OCI-LY1 (cell line): ENCODE measurements at regions not wholly inside any gene's neighbourhood (a gene's known extent, or its start where the extent isn't known, plus 50 kb on each side); places are given as distances from the start of the nearest gene placed in this dataset.

Source experiments
- H2AFZ ChIP-seq: fragments of 200-600 bp; sonication (generic), shearing (Covaris generic); 2 replicates; pipeline ENCODE4 v1.6.0; 2014; ENCODE audit warnings: antibody characterized with exemption, mild to moderate bottlenecking, low read length
- H3F3A ChIP-seq: fragments of 200-600 bp; sonication (generic), shearing (Covaris generic); 2 replicates; pipeline ENCODE4 v1.6.0; 2014; ENCODE audit warnings: mild to moderate bottlenecking, antibody characterized with exemption, low read length, moderate library complexity; ENCODE audit not compliant: insufficient read depth
- H3K27ac ChIP-seq: fragments of 200-600 bp; sonication (generic); 2 replicates; pipeline ENCODE4 v1.5.1; 2014; ENCODE audit warnings: low read length, mixed run types, mild to moderate bottlenecking, low read depth; ENCODE audit not compliant: poor library complexity, severe bottlenecking
- H3K27me3 ChIP-seq: fragments of 200-600 bp; sonication (generic); 2 replicates; pipeline ENCODE4 v1.6.0; 2014; ENCODE audit warnings: antibody characterized with exemption, mild to moderate bottlenecking, low read length, moderate library complexity; ENCODE audit not compliant: insufficient read depth
- H3K36me3 ChIP-seq: fragments of 200-600 bp; sonication (generic); 2 replicates; pipeline ENCODE4 v1.6.1; 2014; ENCODE audit warnings: mild to moderate bottlenecking, antibody characterized with exemption, low read length, moderate library complexity, mixed read lengths; ENCODE audit not compliant: insufficient read depth
- H3K4me1 ChIP-seq: fragments of 200-600 bp; sonication (generic); 2 replicates; pipeline ENCODE4 v1.5.1; 2014; ENCODE audit warnings: mild to moderate bottlenecking, low read length, moderate library complexity; ENCODE audit not compliant: insufficient read depth, severe bottlenecking
- H3K4me2 ChIP-seq: fragments of 200-600 bp; sonication (generic), shearing (Covaris generic); 2 replicates; pipeline ENCODE4 v1.6.1; 2014; ENCODE audit warnings: low read length
- H3K4me3 ChIP-seq: fragments of 200-600 bp; sonication (generic); 2 replicates; pipeline ENCODE4 v1.5.1; 2014; ENCODE audit warnings: low read length, low read depth, mild to moderate bottlenecking, mixed read lengths; ENCODE audit not compliant: poor library complexity, severe bottlenecking
- H3K79me2 ChIP-seq: fragments of 200-600 bp; shearing (Covaris generic); 2 replicates; pipeline ENCODE4 v1.6.1; 2016; ENCODE audit warnings: mixed run types, low read length, mixed read lengths; ENCODE audit not compliant: insufficient read depth
- H3K9ac ChIP-seq: fragments of 200-600 bp; sonication (generic), shearing (Covaris generic); 2 replicates; pipeline ENCODE4 v1.6.1; 2014; ENCODE audit warnings: mild to moderate bottlenecking, low read length, mixed read lengths
- H3K9me2 ChIP-seq: fragments of 200-600 bp; sonication (generic), shearing (Covaris generic); 2 replicates; pipeline ENCODE4 v1.6.1; 2014; ENCODE audit warnings: low read depth, mild to moderate bottlenecking, low read length, mixed read lengths
- H3K9me3 ChIP-seq: fragments of 200-600 bp; shearing (Covaris generic); 2 replicates; pipeline ENCODE4 v1.6.1; 2014; ENCODE audit warnings: low read length, mixed read lengths
- H4K20me1 ChIP-seq: fragments of 200-600 bp; sonication (generic), shearing (Covaris generic); 2 replicates; pipeline ENCODE4 v1.6.0; 2016; ENCODE audit warnings: mild to moderate bottlenecking, low read length; ENCODE audit not compliant: insufficient read depth
- CTCF ChIP-seq: fragments of 200-600 bp; sonication (generic), shearing (Covaris generic); IDR thresholded peaks from 2 replicates; pipeline ENCODE4 v1.5.1; 2017; ENCODE audit warnings: mild to moderate bottlenecking, antibody characterized with exemption, low read length, moderate library complexity, mixed read lengths
- EZH2 ChIP-seq: fragments of 200-600 bp; sonication (generic), shearing (Covaris generic); IDR thresholded peaks from 2 replicates; pipeline ENCODE4 v1.8.0; 2017; ENCODE audit warnings: borderline replicate concordance, mixed run types, mild to moderate bottlenecking, antibody characterized with exemption, low read length, moderate library complexity, mixed read lengths

- Histone ChIP-seq H3K36me3 (no peaks in the 10 kb centered on the region), H3K27ac (no peak overlapping the region), H3K9ac (no peak overlapping the region), H3K79me2 (no peaks in the 10 kb centered on the region), H3K4me3 (no peak overlapping the region), H3K9me3 (no peaks in the 10 kb centered on the region), H3K9me2 (no peaks in the 10 kb centered on the region), H3K27me3 (peaks cover 14% of the 10 kb centered on the region; the same call in 1 of the 2 replicates), H4K20me1 (no peaks in the 10 kb centered on the region), H3F3A (no peaks in the 10 kb centered on the region), H2AFZ (no peak overlapping the region), H3K4me2 (no peak overlapping the region), H3K4me1 (no peaks in the 10 kb centered on the region)
- TF ChIP-seq EZH2 = no peak
Observed at GRCh38 chr3:194830978-194831377, 145.3 kb downstream of the FAM43A start.

GRCh38 chr3:194832346-194833104 lies 146.8 kb downstream of the FAM43A start:
- Histone ChIP-seq H3K36me3 (no peaks in the 10 kb centered on the region), H3K27ac (no peak overlapping the region), H3K9me3 (no peaks in the 10 kb centered on the region), H3K9me2 (no peaks in the 10 kb centered on the region), H3K79me2 (no peaks in the 10 kb centered on the region), H3K4me2 (no peak overlapping the region), H3K27me3 (peaks cover 12% of the 10 kb centered on the region; the same call in 1 of the 2 replicates), H3F3A (no peaks in the 10 kb centered on the region), H3K4me1 (no peaks in the 10 kb centered on the region), H3K9ac (no peak overlapping the region), H3K4me3 (no peak overlapping the region), H4K20me1 (no peaks in the 10 kb centered on the region), H2AFZ (no peak overlapping the region)
- TF ChIP-seq CTCF = no peak
- TF ChIP-seq EZH2 = no peak

- H3K4me1 ChIP-seq = no peaks in the 10 kb centered on the region
- no peak overlapping the region for H3K4me3 ChIP-seq
- H3K79me2 ChIP-seq = no peaks in the 10 kb centered on the region
- no peaks in the 10 kb centered on the region for H4K20me1 ChIP-seq
- no peak overlapping the region for H3K4me2 ChIP-seq
- peaks cover 11% of the 10 kb centered on the region; the same call in 1 of the 2 replicates for H3K27me3 ChIP-seq
- H3K9me2 ChIP-seq = no peaks in the 10 kb centered on the region
- TF ChIP-seq CTCF (no peak), EZH2 (no peak)
- H3K27ac ChIP-seq = no peak overlapping the region
- H3K36me3 ChIP-seq = no peaks in the 10 kb centered on the region
- H3K9ac ChIP-seq = no peak overlapping the region
- H3K9me3 ChIP-seq = no peaks in the 10 kb centered on the region
- H3F3A ChIP-seq = no peaks in the 10 kb centered on the region
- H2AFZ ChIP-seq = no peak overlapping the region
Observed at GRCh38 chr3:194833114-194833910, 147.6 kb downstream of the FAM43A start.
